HTR-8/SVneo (cell line): ENCODE measurements at regions not wholly inside any gene's neighbourhood (a gene's known extent, or its start where the extent isn't known, plus 50 kb on each side); places are given as distances from the start of the nearest gene placed in this dataset.
A peak's percentile ranks its signal among the peaks of the same experiment; 100 is the strongest.

Experiments used
- DNase-seq: peaks from one replicate; pipeline ENCODE4 v3.0.0; 2011; ENCODE audit warnings: low spot score, mixed read lengths; ENCODE audit not compliant: insufficient read length
- FAIRE-seq: peaks from 2 replicates; lab custom pipeline; 2011; peaks lifted over from hg19 to GRCh38; lab: Jason Lieb, UNC

DNA sequence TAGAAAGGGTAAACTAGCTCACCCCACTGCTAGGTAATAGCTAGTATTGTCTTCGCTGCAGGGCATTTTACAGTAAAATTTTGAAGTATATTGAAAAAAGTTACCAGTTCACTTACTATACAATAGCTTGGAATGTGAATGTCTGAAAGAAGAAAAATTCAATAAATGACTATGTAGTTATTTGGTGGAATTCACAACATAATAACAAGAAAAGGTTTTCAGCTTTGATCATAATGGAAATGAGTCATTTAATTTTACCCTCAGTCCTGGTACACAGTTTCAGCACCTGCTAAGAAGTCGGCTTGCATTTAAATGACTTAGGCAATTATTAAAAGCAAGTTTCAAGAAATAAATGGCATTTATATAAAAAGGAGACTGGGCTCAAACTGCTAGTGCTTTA is 90.4 kb downstream of the NUP35 start:
- DNase-seq, result no peak
- no peak for FAIRE-seq

DNA sequence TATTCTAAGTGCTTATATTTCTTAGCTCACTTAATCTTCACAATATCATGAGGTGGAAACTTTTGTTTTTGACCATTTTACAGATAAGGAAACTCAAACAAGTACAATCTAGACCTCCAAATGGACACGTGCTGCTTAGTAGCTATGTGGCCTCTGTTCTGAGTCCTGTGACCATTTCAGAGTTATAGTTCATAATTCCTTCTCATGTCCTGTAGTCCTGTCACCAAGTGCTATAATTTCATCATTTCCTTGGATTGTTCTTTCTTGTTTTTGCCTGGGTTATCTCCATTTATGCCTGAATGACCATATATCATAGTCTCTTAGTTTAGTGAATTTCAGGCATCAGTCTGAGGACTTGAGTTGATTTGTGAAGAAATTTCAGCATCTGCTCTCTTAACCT is 91.7 kb downstream of the NUP35 start:
- no peak for FAIRE-seq
- DNase-seq, result no peak

DNA sequence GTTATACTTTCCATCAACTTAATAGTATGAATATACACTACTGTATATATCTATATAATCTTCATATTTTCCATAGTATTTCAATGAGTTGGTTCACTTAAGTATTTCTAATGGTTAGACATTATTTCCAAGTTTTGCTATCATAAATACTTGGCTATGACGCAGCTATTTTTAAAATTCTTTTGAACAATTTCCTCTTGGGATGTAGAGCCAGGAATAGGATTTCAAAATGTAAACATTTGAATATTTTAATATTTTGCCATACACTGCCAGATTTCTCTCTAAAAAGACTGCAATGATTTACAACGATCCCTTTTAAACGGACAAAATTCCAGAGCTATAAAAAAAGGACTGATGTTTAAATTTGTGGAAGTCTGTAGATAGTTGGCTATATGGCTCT is 95.6 kb downstream of the NUP35 start:
- DNase-seq (no peak), FAIRE-seq (no peak)

DNA sequence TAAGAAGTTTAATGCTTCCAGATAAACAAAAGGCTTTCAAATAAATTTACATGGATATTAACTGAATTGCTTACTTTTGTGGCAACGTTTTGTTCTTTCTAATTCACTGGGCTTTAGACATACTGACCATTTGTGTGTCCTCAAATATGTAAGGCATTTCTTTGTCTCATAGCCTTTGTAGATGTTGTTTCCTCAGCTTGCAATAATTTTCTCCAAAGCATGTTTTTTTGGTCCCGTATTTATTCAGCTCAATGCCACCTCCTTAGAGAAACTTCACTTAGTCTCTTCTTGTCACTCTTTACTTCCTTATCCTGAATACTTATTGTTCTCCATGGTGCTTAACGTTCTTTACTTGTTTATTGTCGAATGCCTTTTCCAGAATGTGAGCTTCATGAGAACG is 98.5 kb downstream of the NUP35 start:
- DNase-seq, result no peak
- FAIRE-seq, result no peak

DNA sequence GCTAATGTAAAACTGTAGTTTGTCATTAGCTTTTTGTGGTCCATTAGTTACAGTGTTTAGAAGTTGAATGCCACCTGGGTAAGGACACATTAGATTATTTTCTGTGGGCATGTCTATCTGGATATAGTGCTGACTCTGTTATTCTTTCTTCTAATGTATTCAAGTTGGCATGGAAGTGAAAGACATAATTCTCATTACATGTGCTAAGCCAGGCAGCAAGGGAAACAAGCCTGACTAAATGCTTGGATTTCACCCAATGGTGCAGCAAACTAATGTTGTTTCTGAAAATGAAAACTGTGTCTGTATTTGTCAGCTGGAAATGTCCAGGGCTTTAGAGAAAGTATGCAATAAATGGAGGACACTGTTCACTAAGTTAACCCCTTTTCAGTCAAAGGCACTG is 100.7 kb downstream of the NUP35 start:
- DNase-seq (no peak), FAIRE-seq (no peak)

DNA sequence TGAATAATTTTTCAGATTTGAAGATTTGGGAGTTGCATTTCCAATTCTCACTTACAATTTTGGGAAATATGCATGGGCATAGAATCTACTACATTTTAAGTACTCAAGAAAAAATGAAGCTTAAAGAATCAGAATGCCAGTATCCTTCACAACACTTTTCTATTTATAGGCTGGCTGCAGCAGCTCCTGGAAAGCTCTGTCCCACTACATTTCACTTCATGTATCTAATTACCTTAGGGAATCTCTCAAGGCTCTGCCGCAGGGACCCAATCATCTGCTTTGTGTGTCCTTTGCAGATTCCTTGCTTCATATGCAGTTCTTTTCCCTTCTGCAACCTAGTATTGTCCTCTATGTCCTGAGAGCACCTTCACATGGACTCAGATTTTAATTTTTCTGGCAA is 102.9 kb downstream of the NUP35 start:
- DNase-seq (no peak), FAIRE-seq (no peak)

DNA sequence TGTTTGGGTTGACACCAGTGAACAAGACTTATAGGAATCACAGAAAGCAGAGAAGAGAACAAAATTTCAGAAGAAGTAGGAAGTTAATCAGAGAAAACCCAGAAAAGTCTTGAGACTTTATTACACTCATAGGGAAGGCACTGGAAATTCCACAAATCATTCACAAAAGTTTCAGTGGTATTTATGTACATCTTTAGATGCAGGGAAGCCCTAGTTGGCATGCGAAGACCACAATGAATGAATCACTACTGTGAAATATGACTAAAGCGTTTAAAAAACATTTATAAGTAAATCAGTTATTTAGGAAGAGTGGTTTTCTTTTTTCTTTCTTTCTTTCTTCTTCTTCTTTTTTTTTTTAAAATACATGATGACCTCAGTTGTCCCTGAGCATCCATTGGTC is 105.1 kb downstream of the NUP35 start:
- FAIRE-seq (no peak), DNase-seq (peak; percentile 13)

DNA sequence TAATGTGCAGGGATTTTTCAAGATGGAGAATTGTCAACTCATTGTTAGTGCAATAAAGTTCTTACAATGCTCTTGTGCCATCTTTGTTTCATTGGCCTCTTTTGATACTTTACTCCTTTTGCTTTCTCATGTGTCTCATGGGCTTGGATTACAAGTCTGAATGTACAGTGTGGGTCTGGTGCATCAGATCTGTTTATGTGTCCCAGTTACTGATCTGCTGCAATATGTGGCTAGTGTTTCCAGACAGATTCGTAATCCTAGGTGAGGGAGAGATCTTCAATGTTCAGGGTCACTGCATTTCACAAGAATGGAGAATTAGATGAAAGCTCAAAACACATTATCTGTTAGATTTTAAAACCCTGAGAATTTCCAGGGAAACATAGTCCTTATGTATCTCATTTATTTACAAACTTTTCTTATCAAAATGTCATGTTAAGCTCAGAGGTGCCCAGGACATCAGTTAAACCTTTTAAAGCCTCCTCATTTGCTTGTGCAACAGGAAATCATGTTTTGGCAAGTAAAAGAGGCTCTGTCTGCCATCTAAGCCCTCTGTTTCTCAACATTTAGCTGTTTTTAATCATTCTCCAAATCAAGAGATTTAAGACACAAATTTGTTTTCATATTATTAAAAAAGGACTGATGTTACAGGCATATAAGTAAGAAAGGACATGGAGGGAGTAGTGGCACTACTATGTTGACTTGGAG is 108.1 kb downstream of the NUP35 start:
- no peak for FAIRE-seq
- no peak for DNase-seq

DNA sequence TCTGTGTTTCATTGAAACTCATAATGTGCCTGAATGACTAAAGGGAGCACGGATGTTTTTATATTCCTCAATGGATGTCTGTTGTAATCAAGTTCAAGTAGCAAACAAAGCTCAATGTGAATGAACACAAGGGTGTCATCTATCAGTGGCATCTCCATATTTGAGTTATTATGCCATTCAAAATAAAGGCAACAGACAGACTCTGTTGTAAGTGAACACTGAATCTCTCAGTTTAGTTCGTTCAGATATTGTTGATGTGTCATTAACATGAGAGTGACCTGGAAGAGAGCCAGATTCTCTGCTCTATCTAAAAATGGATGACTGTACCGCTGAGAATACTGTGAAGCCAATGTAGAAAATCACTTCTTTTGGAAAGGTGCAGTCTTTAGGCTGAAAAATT is 118.7 kb downstream of the NUP35 start:
- DNase-seq (no peak), FAIRE-seq (no peak)

DNA sequence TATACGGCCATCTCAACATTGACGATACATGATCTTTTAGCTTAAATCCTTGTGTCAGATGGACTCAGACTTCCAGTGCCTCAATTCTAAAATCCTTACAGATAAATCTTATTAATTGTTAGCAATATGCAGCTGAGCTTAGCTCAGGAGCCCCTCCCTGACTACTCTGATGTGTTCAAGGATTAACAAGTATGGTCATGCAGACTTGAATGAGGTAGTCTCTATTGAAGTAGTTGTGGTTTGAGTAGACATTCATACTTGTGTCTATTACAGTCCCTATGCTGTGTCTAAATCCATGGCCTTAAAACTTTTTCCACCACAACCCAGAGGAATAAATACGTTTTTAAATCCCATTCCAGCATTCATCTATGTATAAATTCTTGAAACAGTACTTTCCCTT is 119.5 kb downstream of the NUP35 start:
- no peak for FAIRE-seq
- no peak for DNase-seq

DNA sequence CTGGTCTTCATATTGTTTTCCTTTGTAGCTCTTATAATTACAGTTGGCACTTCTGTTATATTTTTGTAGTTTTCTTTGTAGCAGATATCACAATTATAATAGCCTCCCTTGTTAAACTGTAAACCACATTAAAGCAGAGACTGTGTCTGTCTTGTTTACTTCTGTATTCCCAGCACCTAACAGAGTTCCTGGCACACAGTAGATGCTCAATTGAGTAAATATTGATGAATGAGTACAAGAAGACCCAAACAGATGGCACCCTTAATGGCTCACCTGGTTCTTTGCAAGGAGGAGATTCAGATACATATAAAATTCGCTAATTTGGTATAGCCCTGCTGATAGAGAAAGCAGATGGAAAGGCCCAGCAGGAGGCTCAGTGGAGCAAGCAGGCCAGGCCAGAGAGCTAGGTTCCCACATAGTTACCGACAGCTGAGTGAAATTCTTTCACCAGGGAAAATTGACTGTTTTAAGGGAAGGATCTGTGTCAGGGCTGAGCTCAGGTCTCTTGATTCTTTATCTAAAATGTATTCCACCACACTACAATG is 120.1 kb downstream of the NUP35 start:
- no peak for FAIRE-seq
- no peak for DNase-seq

DNA sequence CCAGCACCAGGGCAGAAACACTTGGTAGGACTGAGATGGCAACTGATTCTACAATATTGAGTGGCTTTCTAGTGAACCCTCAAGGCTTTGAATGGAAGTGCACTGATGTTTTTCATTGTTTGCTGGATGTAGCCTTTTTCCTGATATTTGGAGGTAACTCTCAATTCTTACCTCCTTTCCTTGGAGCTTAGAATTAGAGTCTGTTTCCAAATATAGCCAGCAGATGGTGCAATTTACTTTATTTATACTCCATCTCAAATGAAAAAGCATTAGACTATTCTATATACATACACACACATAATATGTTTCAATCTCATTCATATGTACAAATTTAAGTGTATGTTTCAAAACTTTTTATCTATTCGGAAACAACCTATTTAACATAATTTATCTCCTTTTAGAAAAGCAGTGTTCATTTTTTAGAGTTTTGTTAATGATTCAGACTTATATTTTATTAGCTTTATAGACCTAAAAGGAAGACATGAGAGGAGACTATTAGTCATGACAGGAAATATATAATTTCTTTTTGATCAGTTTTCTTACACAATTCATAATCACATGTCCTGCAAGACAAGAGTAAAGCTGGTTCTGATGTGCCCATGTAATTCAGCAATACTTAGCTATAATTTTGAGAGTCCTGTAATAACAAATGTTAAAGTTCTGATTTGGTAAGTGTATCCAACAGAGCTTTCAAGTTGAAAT is 124.8 kb downstream of the NUP35 start:
- peak; percentile 22 for DNase-seq
- no peak for FAIRE-seq

DNA sequence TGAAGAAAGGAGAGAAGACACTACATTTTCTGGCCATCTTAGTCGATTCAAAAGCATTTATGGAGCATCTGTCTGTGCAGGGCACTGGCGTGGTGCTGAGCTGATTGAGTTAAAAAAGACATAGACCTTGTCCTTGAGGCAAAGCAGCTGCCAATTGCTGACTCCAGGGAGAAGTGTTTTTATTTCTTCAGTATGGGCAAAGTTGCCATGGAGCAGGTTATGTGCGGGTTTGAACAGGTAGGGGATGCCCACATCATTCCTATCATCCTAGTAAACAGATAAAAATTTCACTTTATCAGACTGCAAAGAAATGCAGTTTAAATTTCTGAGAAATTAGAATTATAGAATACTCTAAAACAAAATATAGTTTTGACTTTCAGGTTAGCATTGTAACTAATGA is 125.8 kb downstream of the NUP35 start:
- DNase-seq (no peak), FAIRE-seq (no peak)

DNA sequence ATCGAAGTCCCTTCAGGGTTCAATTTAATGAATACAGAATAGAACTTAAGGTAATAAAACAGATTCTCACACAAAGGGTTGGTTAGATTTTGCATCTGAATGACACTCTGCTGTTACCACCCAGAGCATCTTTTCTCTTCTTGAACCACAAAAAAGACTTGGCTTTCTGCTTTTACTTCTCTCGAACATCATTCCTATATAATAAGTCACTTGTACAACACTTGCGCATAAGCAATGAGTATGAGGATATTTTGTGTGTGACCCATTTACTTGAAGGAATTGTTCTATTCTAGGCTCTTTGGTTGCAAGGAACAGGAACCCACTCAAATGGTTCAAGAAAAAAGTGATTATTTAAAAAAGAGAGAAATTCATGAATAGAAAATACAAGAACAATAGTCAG is 126.2 kb downstream of the NUP35 start:
- FAIRE-seq (no peak), DNase-seq (no peak)

DNA sequence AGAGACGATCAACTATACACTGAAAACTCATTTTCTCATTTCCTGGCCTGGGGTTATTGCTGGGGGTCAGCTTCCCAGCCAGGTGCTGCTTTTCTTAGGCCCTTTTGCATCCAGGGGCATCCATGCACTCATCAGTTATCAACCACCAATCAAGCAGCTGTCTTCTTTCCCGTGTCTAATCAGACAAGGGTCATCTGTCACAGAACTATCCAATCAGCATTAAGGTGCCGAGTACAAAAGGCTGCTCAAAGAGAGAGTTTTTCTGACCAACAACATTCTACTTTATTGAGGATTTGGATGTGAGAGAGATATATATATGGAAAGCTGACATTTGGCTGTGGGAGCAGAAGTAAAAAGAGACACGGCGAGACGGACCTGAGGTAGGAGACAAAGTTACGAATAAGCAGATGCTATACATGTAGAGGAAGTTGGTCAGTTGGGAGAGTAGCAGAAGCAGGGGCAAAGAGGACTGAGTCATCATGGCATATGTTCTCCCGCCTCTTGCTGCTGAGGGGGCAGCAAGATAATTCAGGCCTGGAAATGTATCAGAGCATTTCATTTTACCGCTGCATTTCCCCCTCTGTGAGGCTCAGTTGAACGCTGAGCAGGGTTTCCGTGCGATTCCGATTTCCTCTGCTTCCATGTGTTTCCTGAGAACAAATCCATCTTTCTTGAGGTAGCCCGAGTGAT is 129.3 kb downstream of the NUP35 start:
- FAIRE-seq, result no peak
- no peak for DNase-seq

DNA sequence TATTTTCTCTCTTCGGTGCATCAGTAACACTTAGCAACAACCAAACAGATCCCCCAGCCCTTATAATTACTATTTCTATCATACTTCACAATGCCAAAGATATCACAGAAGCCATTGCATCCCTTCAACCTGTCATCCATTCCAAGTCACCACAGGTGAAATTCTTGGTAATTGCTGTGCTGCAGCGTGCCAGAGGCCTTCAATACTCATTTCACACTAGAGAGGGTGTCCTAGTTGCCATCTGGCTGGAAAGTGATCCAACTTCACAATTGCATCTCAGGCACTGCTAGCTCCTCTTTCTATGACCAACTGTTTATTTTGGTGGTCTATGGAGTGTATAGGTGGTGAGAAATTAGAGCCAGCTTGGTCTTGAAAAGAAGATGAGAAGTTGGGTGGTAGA is 131.2 kb downstream of the NUP35 start:
- DNase-seq (no peak), FAIRE-seq (no peak)

DNA sequence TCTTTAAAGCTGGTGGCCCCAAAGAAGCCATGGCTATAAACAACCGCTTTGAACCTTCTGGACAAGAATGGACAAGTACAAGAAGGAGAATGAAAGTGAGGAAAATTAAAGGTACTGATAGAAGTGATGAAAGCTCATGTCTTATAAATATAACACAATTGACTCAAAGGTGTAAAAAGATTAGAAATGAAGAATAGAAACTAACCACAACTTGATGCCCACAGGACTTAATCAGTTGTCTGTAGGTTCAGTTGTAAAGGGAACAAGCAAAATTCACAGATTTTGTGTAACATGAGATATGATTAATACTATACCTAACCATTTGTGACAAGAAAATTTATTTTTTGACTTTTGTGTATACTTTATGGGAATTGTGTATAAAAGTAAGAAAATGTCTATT is 135.7 kb downstream of the NUP35 start:
- FAIRE-seq, result no peak

DNA sequence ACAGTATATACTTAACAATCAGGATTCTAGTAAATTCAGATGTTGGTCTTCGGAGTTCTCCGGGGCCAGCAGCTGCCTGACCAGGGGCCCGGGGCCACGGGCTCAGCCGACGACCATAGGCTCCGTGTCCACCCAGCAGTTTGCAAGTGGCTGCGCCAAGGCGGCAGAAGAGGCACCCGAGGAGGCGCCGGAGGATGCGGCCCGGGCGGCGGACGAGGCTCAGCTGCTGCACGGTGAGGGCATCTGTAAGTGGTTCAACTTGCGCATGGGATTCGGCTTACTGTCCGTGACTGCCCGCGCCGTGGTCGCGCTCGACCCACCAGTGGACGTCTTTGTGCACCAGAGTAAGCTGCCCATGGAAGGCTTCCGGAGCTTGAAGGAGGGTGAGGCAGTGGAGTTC is 136.3 kb downstream of the NUP35 start:
- DNase-seq, result no peak
- FAIRE-seq, result no peak

More for the DNA sequence above, 135.7 kb downstream of the NUP35 start:
- no peak for DNase-seq

DNA sequence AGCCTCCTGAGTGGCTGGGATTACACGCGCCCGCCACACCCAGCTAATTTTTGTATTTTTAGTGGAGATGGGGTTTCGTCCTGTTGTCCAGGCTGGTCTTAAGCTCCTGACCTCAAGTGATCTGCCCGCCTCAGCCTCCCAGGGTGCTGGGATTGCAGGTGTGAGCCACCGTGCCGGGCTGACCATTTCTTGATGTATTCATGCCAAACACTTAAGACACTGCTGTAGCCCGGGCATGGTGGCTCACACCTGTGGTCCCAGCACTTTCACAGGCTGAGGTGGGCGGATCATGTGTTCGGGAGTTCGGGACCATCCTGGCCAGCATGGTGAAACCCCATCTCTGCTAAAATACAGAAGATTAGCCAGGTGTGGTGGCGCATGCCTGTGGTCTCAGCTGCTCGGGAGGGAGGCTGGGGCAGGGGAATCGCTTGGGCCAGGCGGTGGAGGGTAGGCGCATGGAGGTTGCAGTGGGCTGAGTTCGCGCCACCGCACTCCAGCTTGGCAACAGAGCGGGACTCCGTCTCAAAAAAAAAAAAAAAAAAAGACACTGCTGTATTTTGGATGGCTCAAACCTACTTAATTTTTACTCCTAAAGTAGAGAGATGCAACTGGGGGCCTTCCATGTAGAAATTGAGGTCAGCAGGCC is 140.8 kb downstream of the NUP35 start:
- FAIRE-seq, result no peak
- DNase-seq, result no peak

DNA sequence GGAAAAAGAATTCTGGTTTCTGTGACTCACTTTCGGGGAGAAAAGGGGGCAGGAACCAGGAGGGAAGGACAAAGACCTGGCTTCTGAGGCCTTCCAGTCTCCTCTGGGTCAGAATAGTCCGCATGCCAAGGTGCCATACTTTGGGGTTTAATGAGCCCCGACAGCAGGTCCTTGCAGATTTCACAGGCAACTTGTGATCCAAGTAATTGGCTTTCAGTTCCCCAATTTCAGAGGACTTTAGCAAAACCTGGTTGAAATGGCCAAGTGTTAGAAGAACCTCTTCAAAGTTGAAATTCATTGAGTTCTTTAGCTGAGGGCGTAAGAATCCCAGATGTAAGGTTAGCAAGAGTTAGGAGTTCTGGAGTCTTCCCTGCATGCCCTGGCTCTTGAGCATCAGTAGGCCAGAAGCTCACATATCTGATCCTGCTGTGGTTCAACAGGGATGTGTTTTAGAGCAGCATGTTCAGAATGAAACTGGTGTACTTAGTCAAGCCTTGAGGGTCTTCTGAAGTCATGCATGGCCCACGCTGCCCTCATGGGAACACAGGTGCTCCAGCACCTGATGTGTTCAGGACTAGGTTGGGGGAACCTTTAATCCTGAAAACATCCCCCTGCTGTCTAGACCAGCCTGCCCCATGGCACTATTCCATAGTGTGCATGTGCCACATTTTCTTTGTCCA is 143.0 kb downstream of the NUP35 start:
- DNase-seq (no peak), FAIRE-seq (no peak)
